Kidney epithelial cell (primary cell): ENCODE measurements at regions not wholly inside any gene's neighbourhood (a gene's known extent, or its start where the extent isn't known, plus 50 kb on each side); places are given as distances from the start of the nearest gene placed in this dataset.

Source experiments
- DNase-seq: peaks from one replicate; pipeline ENCODE4 v3.0.0-alpha.2; 2010; ENCODE audit warnings: low read depth
- H3K27me3 ChIP-seq: 2 replicates; pipeline ENCODE4 v1.6.0; 2011; ENCODE audit warnings: low read length; ENCODE audit not compliant: control insufficient read depth, insufficient read depth
- H3K36me3 ChIP-seq: 2 replicates; pipeline ENCODE4 v1.5.1; 2011; ENCODE audit warnings: low read length; ENCODE audit not compliant: control insufficient read depth, insufficient read depth
- H3K4me3 ChIP-seq: 2 replicates; pipeline ENCODE4 v1.5.1; 2011; ENCODE audit warnings: low read depth, mild to moderate bottlenecking, control low read depth, low read length
- TF ChIP-seq, protein P1 (sequence below): IDR thresholded peaks from 2 replicates; pipeline ENCODE4 v1.5.1; 2011; ENCODE audit warnings: mild to moderate bottlenecking, moderate library complexity, low read length, control low read depth, inconsistent platforms; ENCODE audit not compliant: insufficient read depth, poor library complexity, severe bottlenecking

DNA sequence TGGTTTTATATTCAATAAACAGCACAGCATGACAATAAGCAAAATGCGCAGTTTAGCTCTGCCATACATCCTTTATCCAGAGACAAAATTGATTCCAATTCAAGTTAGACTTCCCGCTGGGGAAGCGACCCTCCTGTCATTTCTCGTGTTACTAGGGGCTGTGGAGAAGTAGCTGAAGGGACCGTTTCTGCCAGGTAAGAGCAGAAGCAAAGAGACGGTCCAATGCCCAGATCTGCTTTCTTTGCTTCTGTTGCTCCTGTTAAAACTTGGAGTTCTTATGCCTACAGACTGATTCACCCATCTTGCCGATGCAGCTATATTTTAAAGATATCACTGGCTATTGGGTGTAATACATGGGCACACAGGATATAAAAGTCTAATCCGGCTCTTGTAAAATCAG is 156.8 kb upstream of the AVPR1A start:
- Histone ChIP-seq H3K36me3 (no peaks in the 10 kb centered on the region), H3K4me3 (no peak overlapping the region), H3K27me3 (no peaks in the 10 kb centered on the region)
- TF ChIP-seq, protein P1, sequence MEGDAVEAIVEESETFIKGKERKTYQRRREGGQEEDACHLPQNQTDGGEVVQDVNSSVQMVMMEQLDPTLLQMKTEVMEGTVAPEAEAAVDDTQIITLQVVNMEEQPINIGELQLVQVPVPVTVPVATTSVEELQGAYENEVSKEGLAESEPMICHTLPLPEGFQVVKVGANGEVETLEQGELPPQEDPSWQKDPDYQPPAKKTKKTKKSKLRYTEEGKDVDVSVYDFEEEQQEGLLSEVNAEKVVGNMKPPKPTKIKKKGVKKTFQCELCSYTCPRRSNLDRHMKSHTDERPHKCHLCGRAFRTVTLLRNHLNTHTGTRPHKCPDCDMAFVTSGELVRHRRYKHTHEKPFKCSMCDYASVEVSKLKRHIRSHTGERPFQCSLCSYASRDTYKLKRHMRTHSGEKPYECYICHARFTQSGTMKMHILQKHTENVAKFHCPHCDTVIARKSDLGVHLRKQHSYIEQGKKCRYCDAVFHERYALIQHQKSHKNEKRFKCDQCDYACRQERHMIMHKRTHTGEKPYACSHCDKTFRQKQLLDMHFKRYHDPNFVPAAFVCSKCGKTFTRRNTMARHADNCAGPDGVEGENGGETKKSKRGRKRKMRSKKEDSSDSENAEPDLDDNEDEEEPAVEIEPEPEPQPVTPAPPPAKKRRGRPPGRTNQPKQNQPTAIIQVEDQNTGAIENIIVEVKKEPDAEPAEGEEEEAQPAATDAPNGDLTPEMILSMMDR = no peak
- DNase-seq = no peak

DNA sequence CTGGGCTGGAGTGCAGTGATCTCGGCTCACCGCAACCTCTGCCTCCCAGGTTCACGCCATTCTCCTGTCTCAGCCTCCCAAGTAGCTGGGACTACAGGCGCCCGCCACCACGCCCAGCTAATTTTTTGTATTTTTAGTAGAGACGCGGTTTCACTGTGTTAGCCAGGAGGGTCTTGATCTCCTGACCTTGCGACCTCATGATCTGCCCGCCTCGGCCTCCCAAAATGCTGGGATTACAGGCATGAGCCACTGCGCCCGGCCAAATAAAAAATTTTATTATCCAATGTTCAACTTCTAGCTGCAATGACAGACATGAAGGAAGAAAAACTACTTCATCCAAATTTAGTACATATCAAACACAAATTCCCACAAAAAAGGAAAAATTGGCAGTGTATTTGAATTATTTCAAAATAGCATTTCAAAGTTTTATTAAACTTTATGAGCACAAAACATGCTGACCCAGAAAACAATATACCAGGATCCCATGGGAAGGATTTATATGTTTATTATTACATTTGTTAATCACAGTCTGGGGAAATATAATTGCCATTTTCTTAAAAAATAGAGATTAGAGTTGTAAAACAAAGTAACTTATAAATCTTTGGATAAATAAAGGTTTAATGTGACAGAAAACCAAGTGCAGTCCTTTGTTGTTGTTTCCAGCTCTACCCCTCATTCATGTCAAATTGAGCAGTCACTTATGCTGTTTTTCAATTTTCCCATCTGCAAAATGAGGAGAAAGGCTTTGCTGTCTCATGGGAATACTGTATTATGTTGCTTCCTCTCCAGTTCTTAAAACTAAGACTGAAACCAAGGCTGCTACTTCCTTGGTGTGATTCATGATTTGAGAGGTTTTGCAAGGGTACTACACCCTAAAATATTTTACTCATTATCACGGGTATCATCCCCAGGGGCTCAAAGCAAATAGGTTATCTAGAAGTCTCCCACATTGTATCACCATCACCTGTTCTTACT is 155.2 kb upstream of the AVPR1A start:
- Histone ChIP-seq H3K4me3 (no peak overlapping the region), H3K36me3 (no peaks in the 10 kb centered on the region), H3K27me3 (no peaks in the 10 kb centered on the region)
- DNase-seq = no peak
- TF ChIP-seq, protein P1 = no peak

DNA sequence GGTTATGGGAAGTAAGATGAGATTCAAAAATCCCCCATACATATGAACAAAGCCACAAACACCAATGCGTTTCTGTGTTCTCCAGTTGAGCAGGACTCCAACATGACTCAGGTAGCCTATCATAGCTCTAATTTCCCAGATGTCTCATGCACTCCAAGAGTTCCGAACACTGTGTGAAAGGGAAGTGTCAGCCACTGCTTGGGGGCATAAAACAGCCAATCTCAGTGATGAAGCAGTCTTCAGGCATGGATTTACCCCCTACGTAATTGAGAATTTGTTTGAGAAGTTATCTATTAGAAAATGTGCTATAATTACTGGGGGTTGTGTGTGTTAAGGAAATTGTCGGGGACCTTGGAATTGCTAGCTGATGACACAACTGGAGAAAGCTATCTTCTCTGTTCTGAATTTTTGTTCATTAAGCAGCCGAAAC is 153.9 kb upstream of the AVPR1A start:
- Histone ChIP-seq H3K4me3 (no peak overlapping the region), H3K36me3 (no peaks in the 10 kb centered on the region), H3K27me3 (no peaks in the 10 kb centered on the region)
- DNase-seq = no peak
- TF ChIP-seq, protein P1 = no peak

DNA sequence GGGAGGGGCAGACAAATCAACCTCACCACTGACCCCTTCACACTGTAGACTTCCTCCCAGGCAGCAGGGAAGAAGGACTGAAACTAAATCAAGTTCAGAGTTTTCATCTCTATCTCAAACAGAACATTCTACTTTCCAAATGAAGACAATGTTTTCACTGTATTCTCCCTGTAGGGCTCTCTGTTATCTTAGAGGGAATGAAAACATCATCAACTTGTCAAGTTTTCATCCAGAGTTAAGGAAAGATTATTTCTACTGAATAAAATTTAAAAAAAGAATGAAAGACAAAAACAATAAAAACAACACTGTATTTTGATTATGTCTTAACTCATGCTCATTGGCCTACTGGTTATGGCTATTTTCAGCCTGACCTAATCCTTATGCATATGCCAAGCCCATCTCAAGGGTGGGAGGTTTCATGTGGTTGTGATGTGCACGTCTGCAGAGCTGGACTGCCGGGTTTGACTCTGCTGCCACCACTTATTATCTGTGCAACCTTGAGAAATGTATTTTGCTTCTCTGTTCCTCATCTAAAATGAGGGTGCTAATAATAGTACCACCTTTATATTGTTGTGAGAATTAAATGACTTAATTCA is 152.0 kb upstream of the AVPR1A start:
- Histone ChIP-seq H3K27me3 (no peaks in the 10 kb centered on the region), H3K36me3 (no peaks in the 10 kb centered on the region), H3K4me3 (no peak overlapping the region)
- TF ChIP-seq, protein P1 = no peak
- no peak for DNase-seq

DNA sequence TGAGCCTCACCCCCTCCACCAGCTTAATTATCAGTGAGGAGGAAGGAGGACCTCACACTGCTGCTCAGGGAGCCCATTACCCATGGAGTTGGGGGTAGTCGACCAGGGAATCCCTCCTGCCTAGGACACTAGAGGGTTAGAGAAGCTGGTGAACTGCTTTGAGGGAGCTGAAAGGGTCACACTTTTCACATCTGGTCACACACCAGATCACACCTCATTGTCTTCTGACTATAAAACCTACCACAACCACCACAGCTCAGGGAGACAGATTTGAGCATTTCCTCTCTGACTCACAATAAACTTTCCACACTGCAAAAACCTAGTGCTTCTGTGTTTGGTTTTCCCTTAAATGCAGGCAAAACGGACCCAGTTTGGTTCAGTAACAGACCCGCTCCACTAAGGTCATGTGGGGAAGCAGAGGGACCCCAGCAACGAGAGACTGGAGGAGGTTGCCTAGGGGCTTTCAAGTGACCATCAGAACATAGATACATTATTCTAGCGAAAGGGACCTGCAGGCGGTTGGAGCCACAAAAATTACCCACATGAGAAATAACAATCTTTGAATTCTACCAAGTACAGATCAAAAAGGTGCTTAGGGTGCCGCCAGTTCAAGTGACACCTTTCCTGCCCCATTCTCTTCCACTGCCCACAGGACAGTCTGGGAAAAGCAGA is 151.4 kb upstream of the AVPR1A start:
- Histone ChIP-seq H3K27me3 (no peaks in the 10 kb centered on the region), H3K36me3 (no peaks in the 10 kb centered on the region), H3K4me3 (no peak overlapping the region)
- TF ChIP-seq, protein P1 = no peak
- DNase-seq = no peak
